GM21737 (cell line): ENCODE measurements at regions not wholly inside any gene's neighbourhood (a gene's known extent, or its start where the extent isn't known, plus 50 kb on each side); places are given as distances from the start of the nearest gene placed in this dataset.

ENCODE experiments used
- ATAC-seq: cut with Tn5 transposase; IDR thresholded peaks from one replicate; pipeline ENCODE4 v1.9.1; 2021; ENCODE audit warnings: mild to moderate bottlenecking, moderate library complexity; ENCODE audit not compliant: unreplicated experiment

GRCh38 chr6:79864421-79864820 lies 82.9 kb downstream of the ELOVL4 start:
- no peak for ATAC-seq

- ATAC-seq, result no peak
Measured at GRCh38 chr6:79864001-79864400, 83.4 kb downstream of the ELOVL4 start.

DNA sequence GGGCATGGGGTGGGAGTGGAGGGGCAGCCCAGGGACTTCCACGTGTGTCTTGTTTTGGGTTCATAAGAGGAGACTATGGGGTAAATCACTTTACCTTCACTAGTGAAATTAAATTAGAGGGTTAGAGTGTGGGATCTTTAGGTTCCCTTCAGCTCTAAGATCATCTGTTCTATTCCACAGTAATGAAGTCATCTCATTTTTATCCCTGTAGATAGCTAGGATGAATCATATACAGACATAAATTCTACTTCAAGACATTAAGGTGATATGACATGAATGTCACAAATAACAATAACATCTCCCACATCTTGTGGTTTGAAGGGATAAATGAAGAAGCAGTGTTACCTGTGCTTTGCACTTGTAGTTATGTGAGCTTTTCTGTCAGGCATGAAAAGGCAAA lies 83.8 kb downstream of the ELOVL4 start:
- ATAC-seq, result no peak

GRCh38 chr6:79862711-79863110 lies 84.6 kb downstream of the ELOVL4 start:
- no peak for ATAC-seq

- ATAC-seq, result no peak
Measured at GRCh38 chr6:79862126-79862525, 85.2 kb downstream of the ELOVL4 start.

GRCh38 chr6:79861023-79861422 lies 86.3 kb downstream of the ELOVL4 start:
- no peak for ATAC-seq

- ATAC-seq, result no peak
Measured at GRCh38 chr6:79847426-79847825, 99.9 kb downstream of the ELOVL4 start.

GRCh38 chr6:79842376-79843040 lies 104.8 kb downstream of the ELOVL4 start:
- peak; percentile 65 for ATAC-seq

- ATAC-seq, result peak; percentile 38
Measured at GRCh38 chr6:79841577-79842375, 105.6 kb downstream of the ELOVL4 start.

GRCh38 chr6:79838851-79839250 lies 108.5 kb downstream of the ELOVL4 start:
- no peak for ATAC-seq

GRCh38 chr6:79833964-79834284 lies 113.4 kb downstream of the ELOVL4 start:
- no peak for ATAC-seq

DNA sequence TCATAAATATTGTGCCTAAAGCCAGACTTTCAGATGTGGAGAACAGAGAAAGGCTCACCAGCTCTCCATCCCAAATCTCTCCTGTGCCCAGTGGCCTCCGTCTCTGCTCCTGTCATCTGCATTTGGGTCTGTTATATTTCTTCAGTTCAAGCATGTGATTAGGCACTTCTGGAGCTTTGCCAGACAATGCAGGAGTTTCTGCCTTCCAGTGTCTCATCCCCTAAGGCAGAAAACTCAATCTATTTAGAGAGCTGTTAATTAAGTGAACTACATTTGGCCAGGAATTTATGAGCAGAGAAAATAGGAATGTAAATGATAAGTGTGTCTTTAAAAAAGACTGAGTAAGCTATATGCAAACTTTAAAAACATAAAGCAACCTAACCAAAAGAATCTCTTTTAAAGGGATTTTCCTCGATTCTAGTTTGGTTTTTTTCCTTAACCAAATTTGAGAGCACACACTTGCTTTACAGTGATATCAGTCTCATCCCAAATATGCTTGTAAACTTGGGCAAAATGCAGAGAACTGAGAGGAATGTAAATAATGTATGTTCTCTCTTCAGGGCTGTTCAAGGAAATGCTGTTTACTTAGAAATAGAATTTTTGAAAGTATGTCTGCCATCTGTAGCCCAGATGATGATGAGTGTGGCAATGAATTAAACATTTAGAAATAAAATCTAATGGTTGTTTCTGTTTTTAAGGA lies 113.9 kb downstream of the ELOVL4 start:
- no peak for ATAC-seq

DNA sequence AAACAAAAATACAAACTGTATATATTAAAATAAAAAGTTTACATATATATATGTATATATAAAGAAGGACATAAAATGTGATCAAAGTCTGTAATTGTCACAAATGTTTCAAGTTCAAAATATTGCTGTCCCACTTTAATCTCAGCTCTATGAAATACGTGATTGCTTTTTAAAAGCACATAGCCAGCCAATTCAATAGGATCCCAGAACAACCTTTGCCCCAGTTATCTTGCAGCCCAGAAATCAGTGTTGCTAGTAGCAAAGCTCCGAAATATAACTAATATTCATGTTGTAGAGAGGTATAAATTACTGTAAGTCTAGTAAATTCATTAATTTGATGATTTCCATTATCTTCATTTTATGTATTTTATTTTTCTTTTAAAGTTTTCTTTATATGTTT lies 114.6 kb downstream of the ELOVL4 start:
- ATAC-seq, result no peak

GRCh38 chr6:79824202-79824601 lies 123.2 kb downstream of the ELOVL4 start:
- ATAC-seq, result no peak

DNA sequence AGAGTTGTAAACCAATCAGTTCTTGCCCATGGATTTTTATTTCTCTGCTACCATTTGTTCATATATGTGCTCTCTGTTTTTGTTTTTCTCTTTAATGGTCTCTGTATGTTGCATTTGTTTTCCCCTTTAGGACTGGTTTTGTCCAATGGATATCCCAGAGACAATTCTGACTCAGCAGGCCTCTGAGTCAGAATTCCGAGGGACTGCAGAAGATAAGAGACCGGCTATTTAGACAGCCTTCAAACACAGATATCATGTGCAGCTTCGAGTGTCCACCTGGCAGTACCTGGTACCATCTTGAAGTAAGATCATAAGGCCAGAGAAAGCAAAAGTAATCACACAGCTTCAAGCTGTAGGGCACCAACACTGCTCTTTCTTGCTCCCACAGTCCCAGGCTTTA lies 125.5 kb downstream of the ELOVL4 start:
- ATAC-seq, result no peak

GRCh38 chr6:79818471-79818870 lies 128.9 kb downstream of the ELOVL4 start:
- ATAC-seq, result no peak

- ATAC-seq, result no peak
Measured at GRCh38 chr6:79814940-79815339, 132.4 kb downstream of the ELOVL4 start.

DNA sequence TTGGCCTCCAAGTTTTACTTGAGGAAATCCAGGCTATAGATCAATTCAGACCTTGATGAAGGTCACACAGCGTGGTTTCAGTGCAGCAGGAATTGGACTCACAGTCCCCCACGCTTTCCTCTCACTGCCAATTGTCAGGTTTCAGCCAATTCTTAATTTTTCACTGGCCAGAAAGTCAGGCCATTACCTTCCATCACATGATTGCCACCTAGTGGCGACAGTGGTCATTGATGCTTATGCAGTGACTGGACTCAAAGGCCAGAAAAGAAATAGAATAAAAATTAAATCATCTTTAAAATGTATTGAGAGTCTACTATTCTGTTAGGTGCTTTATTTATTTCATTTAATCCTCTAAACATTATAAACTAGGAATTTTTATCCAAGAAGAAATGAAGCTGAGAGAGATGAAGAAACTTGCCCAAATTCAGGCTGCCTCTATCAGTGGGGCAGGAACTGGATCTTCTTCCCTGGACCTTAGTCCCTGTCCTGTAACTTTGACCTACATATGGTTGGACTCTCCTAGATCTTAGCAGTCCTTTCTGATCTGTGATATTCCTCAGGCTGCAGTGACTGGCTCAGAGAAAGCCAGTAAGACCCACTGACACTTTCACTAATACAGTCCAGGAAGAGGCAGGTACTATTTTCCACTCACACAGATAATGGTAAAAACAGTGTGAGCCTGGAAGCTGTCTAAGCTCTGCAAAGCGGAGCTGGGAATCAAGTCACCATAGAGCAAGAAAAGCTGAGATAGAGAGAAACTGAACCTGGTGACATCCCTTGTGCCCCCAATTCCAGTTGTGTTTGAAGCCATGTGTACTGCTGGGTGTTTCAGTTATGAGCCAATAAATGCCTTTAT lies 133.3 kb downstream of the ELOVL4 start:
- peak; percentile 93 for ATAC-seq

DNA sequence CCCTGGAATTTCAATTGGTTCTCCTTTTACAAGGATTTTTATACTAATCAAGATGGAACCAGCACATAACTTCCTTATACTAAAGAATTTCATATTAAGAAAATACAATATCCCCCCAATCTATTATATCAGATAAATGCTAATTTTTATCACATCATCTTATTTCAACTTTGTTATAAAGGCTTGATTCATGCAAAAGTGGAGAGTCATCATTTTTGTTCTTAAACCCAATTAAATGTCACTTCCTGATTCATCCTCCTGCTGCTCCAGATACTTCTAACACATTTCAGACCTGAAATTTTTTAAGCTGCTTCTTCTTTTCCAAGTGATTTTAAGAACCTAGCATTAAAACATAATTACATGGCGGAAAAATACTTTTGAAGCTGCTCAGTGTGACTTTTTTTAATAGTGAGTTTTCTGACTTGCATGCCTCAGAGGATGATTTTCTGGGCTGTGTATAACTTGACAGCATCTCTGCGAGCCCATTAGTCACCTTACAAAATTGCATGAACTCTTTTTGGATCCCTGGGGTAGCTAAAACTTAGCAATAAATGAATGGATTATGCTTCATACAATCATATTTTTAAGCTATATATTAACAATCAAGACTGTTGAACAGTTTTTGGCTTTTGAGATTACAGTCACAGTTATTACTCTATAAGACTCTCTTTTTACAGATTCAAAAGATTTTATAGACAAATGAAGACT lies 134.1 kb downstream of the ELOVL4 start:
- no peak for ATAC-seq

DNA sequence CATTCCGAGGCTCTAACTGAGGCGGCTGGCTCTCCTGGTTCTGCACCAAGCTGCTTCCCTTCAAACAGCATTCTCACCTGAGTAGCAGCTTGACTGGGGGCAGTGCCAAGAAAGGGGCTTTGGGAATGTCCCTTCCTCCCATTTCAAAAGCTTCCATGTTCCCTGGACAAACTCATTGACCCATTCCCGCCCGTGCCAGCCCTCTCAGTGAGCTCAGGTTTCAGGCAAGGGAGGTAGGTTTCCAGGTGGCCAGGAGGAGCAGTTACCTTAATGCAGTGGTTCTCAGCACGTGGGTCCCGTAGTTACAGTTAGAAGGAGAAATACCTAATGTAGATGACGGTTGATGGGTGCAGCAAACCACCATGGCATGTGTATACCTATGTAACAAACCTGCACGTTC lies 135.2 kb downstream of the ELOVL4 start:
- no peak for ATAC-seq

DNA sequence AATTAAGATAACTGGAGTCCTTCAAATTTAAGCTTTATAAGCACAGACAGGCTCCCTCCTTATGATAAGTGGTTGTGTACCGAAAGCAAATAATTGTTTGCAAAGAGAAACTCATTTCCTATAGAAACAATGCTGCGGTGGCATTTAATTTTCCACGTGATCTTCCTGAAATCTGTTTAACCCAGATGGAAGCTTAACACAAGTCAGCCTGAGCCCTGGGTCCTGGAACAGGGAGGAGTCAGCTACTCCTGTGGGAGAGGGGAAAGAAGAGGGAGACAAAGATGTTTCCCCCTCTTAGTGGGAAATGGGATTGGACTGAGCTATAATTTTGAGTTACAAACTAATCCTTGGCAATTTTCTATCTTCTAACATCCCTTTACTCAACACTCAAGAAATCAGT lies 136.5 kb downstream of the ELOVL4 start:
- ATAC-seq, result no peak
